Neuronal stem cell (in vitro differentiated cells): ENCODE measurements at regions not wholly inside any gene's neighbourhood (a gene's known extent, or its start where the extent isn't known, plus 50 kb on each side); places are given as distances from the start of the nearest gene placed in this dataset.
"Not testable (repeated sequence)": the region's sequence is repeated elsewhere in the genome, so short reads cannot be mapped to it uniquely, and the experiment has no call there.

ENCODE experiments used
- DNase-seq: peaks from one replicate; pipeline ENCODE4 v3.0.0-alpha.2; 2013; ENCODE audit warnings: low spot score
- H2AFZ ChIP-seq: one replicate; pipeline ENCODE4 v1.6.1; 2013; ENCODE audit warnings: mild to moderate bottlenecking, low read length, inconsistent platforms
- H2AK5ac ChIP-seq: 2 replicates; pipeline ENCODE4 v1.6.1; 2013; ENCODE audit warnings: low read depth, mild to moderate bottlenecking, inconsistent platforms, low read length, moderate library complexity, mixed read lengths
- H2BK120ac ChIP-seq: 2 replicates; pipeline ENCODE4 v1.6.1; 2013; ENCODE audit warnings: low read depth, mild to moderate bottlenecking, inconsistent platforms, low read length, moderate library complexity, mixed read lengths
- H2BK12ac ChIP-seq: one replicate; pipeline ENCODE4 v1.6.1; 2013; ENCODE audit warnings: low read length, inconsistent platforms
- H2BK15ac ChIP-seq: 2 replicates; pipeline ENCODE4 v1.6.1; 2013; ENCODE audit warnings: mild to moderate bottlenecking, low read length, inconsistent platforms, mixed read lengths
- H2BK5ac ChIP-seq: one replicate; pipeline ENCODE4 v1.6.1; 2013; ENCODE audit warnings: inconsistent platforms, mild to moderate bottlenecking, low read length, moderate library complexity
- H3K14ac ChIP-seq: one replicate; pipeline ENCODE4 v1.6.1; 2013; ENCODE audit warnings: low read length, inconsistent platforms
- H3K18ac ChIP-seq: 2 replicates; pipeline ENCODE4 v1.6.1; 2013; ENCODE audit warnings: low read length, inconsistent platforms
- H3K23ac ChIP-seq: 2 replicates; pipeline ENCODE4 v1.6.1; 2013; ENCODE audit warnings: low read depth, mild to moderate bottlenecking, mixed read lengths, low read length, inconsistent platforms; ENCODE audit not compliant: poor library complexity
- H3K27ac ChIP-seq: replicated peaks from 3 replicates; pipeline ENCODE4 v1.5.1; 2013; ENCODE audit warnings: low read length, inconsistent platforms
- H3K27me3 ChIP-seq, 3 experiments: 2 replicates each; pipeline ENCODE4 v1.6.1; 2013; ENCODE audit warnings: low read length in 3 of 3, mild to moderate bottlenecking in 2 of 3, inconsistent platforms in 1 of 3, low read depth in 1 of 3, mixed read lengths in 1 of 3, moderate library complexity in 1 of 3; ENCODE audit not compliant: control insufficient read depth in 3 of 3, insufficient read depth in 3 of 3
- H3K36me3 ChIP-seq, 2 donors: replicated peaks in 1 of 2; 2 replicates each; pipeline ENCODE4 v1.6.1; 2013; ENCODE audit warnings: low read length in 2 of 2; ENCODE audit not compliant: control insufficient read depth in 2 of 2, insufficient read depth in 2 of 2
- H3K4ac ChIP-seq: 2 replicates; pipeline ENCODE4 v1.6.1; 2013; ENCODE audit warnings: inconsistent platforms, mild to moderate bottlenecking, low read length, moderate library complexity
- H3K4me1 ChIP-seq, 2 donors: 1 replicate in 1 of 2; 2 replicates in 1 of 2; pipeline ENCODE4 v1.6.1; 2013; ENCODE audit warnings: low read length in 2 of 2, low read depth in 1 of 2; ENCODE audit not compliant: control insufficient read depth in 2 of 2, insufficient read depth in 1 of 2
- H3K4me2 ChIP-seq: one replicate; pipeline ENCODE4 v1.6.1; 2013; ENCODE audit warnings: mild to moderate bottlenecking, low read length, inconsistent platforms; ENCODE audit not compliant: insufficient read depth, poor library complexity, severe bottlenecking
- H3K4me3 ChIP-seq, 2 donors: 2 replicates each; pipeline ENCODE4 v1.5.1; 2013; ENCODE audit warnings: low read length in 2 of 2, mild to moderate bottlenecking in 2 of 2, inconsistent platforms in 1 of 2, moderate library complexity in 1 of 2
- H3K79me1 ChIP-seq: one replicate; pipeline ENCODE4 v1.6.1; 2013; ENCODE audit warnings: low read depth, mild to moderate bottlenecking, inconsistent platforms, low read length, moderate library complexity
- H3K9ac ChIP-seq: one replicate; pipeline ENCODE4 v1.6.1; 2013; ENCODE audit warnings: mild to moderate bottlenecking, low read depth, low read length, inconsistent platforms; ENCODE audit not compliant: poor library complexity
- H3K9me3 ChIP-seq, 2 donors: replicated peaks in 1 of 2; 2 replicates each; pipeline versions ENCODE3 to v1.6.1; 2013; ENCODE audit warnings: low read length in 2 of 2, mild to moderate bottlenecking in 2 of 2, inconsistent platforms in 1 of 2, low read depth in 1 of 2, mixed read lengths in 1 of 2, moderate library complexity in 1 of 2; ENCODE audit not compliant: control insufficient read depth in 2 of 2, insufficient read depth in 1 of 2
- H4K8ac ChIP-seq: one replicate; pipeline ENCODE4 v1.6.1; 2013; ENCODE audit warnings: low read depth, mild to moderate bottlenecking, inconsistent platforms, low read length, moderate library complexity
- H4K91ac ChIP-seq: one replicate; pipeline ENCODE4 v1.6.1; 2013; ENCODE audit warnings: low read length, low read depth, mild to moderate bottlenecking, inconsistent platforms; ENCODE audit not compliant: poor library complexity
- WGBS, 2 donors: extraction: QIAGEN DNeasy Blood & Tissue Kit; methylation state at CpG; one replicate each; pipeline ENCODE4 v1.1.7; 2013; ENCODE audit warnings: missing lambda C conversion rate in 2 of 2, mixed read lengths in 1 of 2; ENCODE audit not compliant: insufficient read length in 2 of 2, insufficient replicate concordance in 1 of 2; ENCODE audit errors: extremely low coverage in 2 of 2; 5-methylcytosine and 5-hydroxymethylcytosine counted together

DNA sequence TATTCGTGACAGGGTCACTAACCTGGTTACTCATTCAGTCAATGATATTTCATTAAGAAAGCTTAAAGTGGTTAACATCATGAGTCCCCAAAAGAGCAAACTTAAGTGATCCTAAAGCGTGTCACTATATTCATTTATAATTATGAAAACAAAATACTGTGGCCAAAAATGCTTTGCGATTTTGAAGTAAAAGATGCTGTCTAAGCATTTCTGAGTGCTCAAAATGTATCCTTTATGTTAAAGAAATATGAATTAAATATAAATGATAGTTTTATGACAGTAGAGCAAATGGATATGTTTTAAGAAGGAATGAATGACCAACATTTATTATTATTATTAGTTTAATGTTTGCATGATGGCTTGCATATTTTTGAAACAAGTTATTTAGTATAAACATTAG is 72.6 kb upstream of the CDC42EP3 start:
- H4K91ac ChIP-seq: no peak overlapping the region
- no peak overlapping the region for H2BK15ac ChIP-seq
- no peak overlapping the region for H2AFZ ChIP-seq
- H3K27me3 ChIP-seq: peaks cover 0 to under 1% (median 0%) of the 10 kb centered on the region in 3 experiments
- no peak overlapping the region for H4K8ac ChIP-seq
- peaks cover 0 to 1% of the 10 kb centered on the region in 2 donors for H3K4me1 ChIP-seq
- no peaks in the 10 kb centered on the region for H3K79me1 ChIP-seq
- no peak overlapping the region for H3K9ac ChIP-seq
- H3K27ac ChIP-seq: no peak overlapping the region
- H3K9me3 ChIP-seq: no peaks in the 10 kb centered on the region
- H3K4me3 ChIP-seq: no peak overlapping the region
- no peak overlapping the region for H2BK12ac ChIP-seq
- H2AK5ac ChIP-seq: no peak overlapping the region
- no peak overlapping the region for H3K4me2 ChIP-seq
- no peak overlapping the region for H3K23ac ChIP-seq
- H2BK120ac ChIP-seq: no peak overlapping the region
- H3K18ac ChIP-seq: no peak overlapping the region
- no peaks in the 10 kb centered on the region for H3K36me3 ChIP-seq
- H2BK5ac ChIP-seq: no peak overlapping the region
- no CpG with 5 or more reads among the region's 3 CpGs for WGBS, 2 donors
- no peak for DNase-seq
- no peak overlapping the region for H3K4ac ChIP-seq
- no peak overlapping the region for H3K14ac ChIP-seq

DNA sequence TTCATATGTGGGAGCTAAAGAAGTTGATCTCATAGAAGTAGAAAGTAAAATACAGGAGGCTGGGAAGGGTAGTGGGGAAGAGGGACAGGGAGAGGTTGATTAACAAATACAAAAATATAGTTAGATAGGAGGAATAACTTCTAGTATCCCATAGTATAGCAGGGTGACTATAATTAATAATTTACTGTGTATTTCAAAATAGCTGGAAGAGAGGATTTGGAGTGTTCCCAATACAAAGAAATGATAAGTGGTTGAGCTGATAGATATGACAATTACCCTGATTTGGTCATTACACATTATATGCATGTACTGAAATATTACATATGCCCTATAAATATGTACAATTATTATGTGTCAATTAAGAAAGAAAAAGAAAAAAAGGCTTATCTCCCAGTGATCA is 73.5 kb upstream of the CDC42EP3 start:
- H3K4me2 ChIP-seq, H3K4ac ChIP-seq, H3K23ac ChIP-seq, H2AK5ac ChIP-seq, H2BK12ac ChIP-seq, H3K9me3 ChIP-seq, DNase-seq, H4K91ac ChIP-seq, H2BK120ac ChIP-seq, H3K4me3 ChIP-seq, H2AFZ ChIP-seq, H2BK5ac ChIP-seq, H3K14ac ChIP-seq, H2BK15ac ChIP-seq, H3K27me3 ChIP-seq, H3K79me1 ChIP-seq, H3K18ac ChIP-seq, H3K36me3 ChIP-seq, H3K27ac ChIP-seq, H4K8ac ChIP-seq, H3K4me1 ChIP-seq, H3K9ac ChIP-seq: not testable (repeated sequence)

DNA sequence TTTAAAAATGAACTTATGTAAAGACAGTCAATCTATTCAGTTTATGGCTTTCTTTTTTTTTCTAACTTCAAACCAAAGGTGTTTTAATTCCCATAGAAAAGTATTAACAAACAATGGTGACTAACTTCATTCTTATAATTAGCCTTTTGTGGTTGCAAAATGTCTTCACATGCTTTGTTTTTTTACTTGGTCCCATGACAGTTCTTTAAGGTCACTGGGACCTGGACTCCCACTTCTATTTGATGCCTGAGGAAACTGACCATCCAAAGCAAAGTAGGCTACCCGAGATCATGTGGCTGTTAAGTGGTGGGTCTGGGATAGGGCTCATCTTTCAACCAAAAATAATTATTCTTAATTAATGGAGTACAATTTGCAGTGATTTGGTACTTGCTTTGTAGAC is 74.6 kb upstream of the CDC42EP3 start:
- H2BK120ac ChIP-seq, H3K4ac ChIP-seq, H3K27me3 ChIP-seq, H2AK5ac ChIP-seq, H4K8ac ChIP-seq, H3K9ac ChIP-seq, H2BK12ac ChIP-seq, H2BK5ac ChIP-seq, H3K23ac ChIP-seq, H3K18ac ChIP-seq, H3K36me3 ChIP-seq, H2AFZ ChIP-seq, H3K9me3 ChIP-seq, DNase-seq, H3K27ac ChIP-seq, H3K14ac ChIP-seq, H4K91ac ChIP-seq, H3K4me2 ChIP-seq, H3K4me3 ChIP-seq, H3K4me1 ChIP-seq, H2BK15ac ChIP-seq, H3K79me1 ChIP-seq: not testable (repeated sequence)
- WGBS, 2 donors: no CpG with 5 or more reads among the region's 1 CpG

DNA sequence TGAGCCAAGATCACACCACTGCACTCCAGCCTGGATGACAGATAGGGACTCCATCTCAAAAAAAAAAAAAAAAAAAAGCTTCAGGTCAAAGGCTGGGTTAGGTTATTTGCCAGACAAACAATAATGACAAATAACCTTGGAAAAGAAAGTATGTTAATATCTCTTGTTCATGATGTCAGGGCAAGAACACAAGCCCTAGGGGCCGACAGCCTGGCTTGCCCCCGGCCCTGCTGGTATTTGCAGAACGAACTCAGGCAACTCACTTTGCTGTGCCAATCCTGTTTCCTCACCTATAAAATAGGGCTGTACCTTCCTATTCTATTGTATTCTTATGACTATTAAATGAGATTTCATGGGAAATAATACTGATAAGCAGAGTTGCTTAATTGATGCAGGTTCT is 75.4 kb upstream of the CDC42EP3 start:
- no CpG with 5 or more reads among the region's 3 CpGs for WGBS, 2 donors
- no peak overlapping the region for H4K91ac ChIP-seq
- DNase-seq: no peak
- H4K8ac ChIP-seq: no peak overlapping the region
- H3K27ac ChIP-seq: no peak overlapping the region
- H3K9ac ChIP-seq: no peak overlapping the region
- H3K4me2 ChIP-seq: no peak overlapping the region
- H2BK5ac ChIP-seq: no peak overlapping the region
- no peak overlapping the region for H3K14ac ChIP-seq
- H2BK12ac ChIP-seq: no peak overlapping the region
- H3K23ac ChIP-seq: no peak overlapping the region
- H3K4me1 ChIP-seq: peaks cover 0 to 1% of the 10 kb centered on the region in 2 donors
- no peak overlapping the region for H2AK5ac ChIP-seq
- peaks cover 0 to 4% (median 0%) of the 10 kb centered on the region in 3 experiments for H3K27me3 ChIP-seq
- no peaks in the 10 kb centered on the region for H3K79me1 ChIP-seq
- H3K36me3 ChIP-seq: no peaks in the 10 kb centered on the region
- no peaks in the 10 kb centered on the region for H3K9me3 ChIP-seq
- no peak overlapping the region for H2BK15ac ChIP-seq
- no peak overlapping the region for H3K18ac ChIP-seq
- no peak overlapping the region for H2AFZ ChIP-seq
- H3K4me3 ChIP-seq: no peak overlapping the region
- no peak overlapping the region for H2BK120ac ChIP-seq
- no peak overlapping the region for H3K4ac ChIP-seq
